Ishikawa (cell line): ENCODE measurements at regions not wholly inside any gene's neighbourhood (a gene's known extent, or its start where the extent isn't known, plus 50 kb on each side); places are given as distances from the start of the nearest gene placed in this dataset.

Source experiments
- CEBPB ChIP-seq: IDR thresholded peaks from 2 replicates; pipeline ENCODE4 v1.6.1; 2012
- CREB1 ChIP-seq: IDR thresholded peaks from 2 replicates; pipeline ENCODE4 v1.6.1; 2012; ENCODE audit warnings: low read depth
- EGR1 ChIP-seq: IDR thresholded peaks from 2 replicates; pipeline ENCODE4 v1.6.1; 2012
- EP300 ChIP-seq: IDR thresholded peaks from 2 replicates; pipeline ENCODE4 v1.6.1; 2012; ENCODE audit warnings: borderline replicate concordance
- FOXM1 ChIP-seq: IDR thresholded peaks from 2 replicates; pipeline ENCODE4 v1.6.1; 2012; ENCODE audit warnings: low read depth, borderline replicate concordance
- NFIC ChIP-seq: IDR thresholded peaks from 2 replicates; pipeline ENCODE4 v1.6.1; 2012
- RAD21 ChIP-seq: IDR thresholded peaks from 2 replicates; pipeline ENCODE4 v1.6.1; 2012; ENCODE audit warnings: low read depth
- TAF1 ChIP-seq: IDR thresholded peaks from 2 replicates; pipeline ENCODE4 v1.6.1; 2012; ENCODE audit warnings: low read depth, mild to moderate bottlenecking
- TCF12 ChIP-seq: IDR thresholded peaks from 2 replicates; pipeline ENCODE4 v1.6.1; 2012; ENCODE audit warnings: low read depth
- TEAD4 ChIP-seq: IDR thresholded peaks from 2 replicates; pipeline ENCODE4 v1.6.1; 2012
- YY1 ChIP-seq: IDR thresholded peaks from 2 replicates; pipeline ENCODE4 v1.6.1; 2012; ENCODE audit warnings: low read depth
- ZBTB7A ChIP-seq: IDR thresholded peaks from 2 replicates; pipeline ENCODE4 v1.6.1; 2012; ENCODE audit warnings: low read depth
- TF ChIP-seq, protein P1 (sequence below): IDR thresholded peaks from 2 replicates; pipeline ENCODE4 v1.6.1; 2012
- TF ChIP-seq, protein P2 (sequence below): IDR thresholded peaks from 2 replicates; pipeline ENCODE4 v1.6.1; 2012
- TF ChIP-seq, protein P3 (sequence below): IDR thresholded peaks from 2 replicates; pipeline ENCODE4 v1.6.1; 2012; ENCODE audit warnings: low read depth, mild to moderate bottlenecking

DNA sequence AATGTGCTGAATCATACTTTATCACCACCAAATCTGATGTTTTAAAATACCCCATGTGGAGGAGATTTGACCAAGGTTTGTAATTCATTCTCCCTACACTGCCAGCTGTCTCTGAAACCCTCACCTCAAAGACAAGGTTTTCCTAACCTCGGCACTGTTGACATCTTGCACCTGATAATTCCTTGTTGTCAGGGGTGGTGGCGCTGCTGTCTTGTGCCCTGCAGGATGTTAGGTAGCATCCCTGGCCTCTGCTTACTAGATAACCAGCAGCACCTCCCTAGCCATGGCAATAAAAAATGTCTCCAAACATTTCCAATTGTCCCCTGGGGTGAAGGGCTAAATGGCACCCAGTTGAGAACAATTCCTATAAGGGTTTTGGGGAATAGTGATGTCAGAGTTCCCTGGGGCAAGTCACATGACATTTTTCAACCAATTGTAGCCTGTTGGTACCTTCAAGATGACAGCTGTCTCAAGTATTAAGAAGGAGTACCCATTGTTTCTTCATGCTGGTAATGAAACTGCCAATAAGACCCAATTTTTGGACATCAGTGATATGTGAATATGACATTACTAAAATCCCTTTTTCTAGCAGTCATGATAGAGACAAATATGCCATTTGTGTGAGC lies 160.6 kb upstream of the PLCXD3 start:
- TF ChIP-seq NFIC (no peak), YY1 (no peak), FOXM1 (no peak), TEAD4 (no peak), EP300 (no peak), TAF1 (no peak), EGR1 (no peak), RAD21 (no peak), CREB1 (no peak), ZBTB7A (no peak), TCF12 (no peak), CEBPB (no peak)
- TF ChIP-seq, protein P1, sequence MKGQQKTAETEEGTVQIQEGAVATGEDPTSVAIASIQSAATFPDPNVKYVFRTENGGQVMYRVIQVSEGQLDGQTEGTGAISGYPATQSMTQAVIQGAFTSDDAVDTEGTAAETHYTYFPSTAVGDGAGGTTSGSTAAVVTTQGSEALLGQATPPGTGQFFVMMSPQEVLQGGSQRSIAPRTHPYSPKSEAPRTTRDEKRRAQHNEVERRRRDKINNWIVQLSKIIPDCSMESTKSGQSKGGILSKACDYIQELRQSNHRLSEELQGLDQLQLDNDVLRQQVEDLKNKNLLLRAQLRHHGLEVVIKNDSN, result no peak
- TF ChIP-seq, protein P2, sequence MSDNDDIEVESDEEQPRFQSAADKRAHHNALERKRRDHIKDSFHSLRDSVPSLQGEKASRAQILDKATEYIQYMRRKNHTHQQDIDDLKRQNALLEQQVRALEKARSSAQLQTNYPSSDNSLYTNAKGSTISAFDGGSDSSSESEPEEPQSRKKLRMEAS, result no peak
- TF ChIP-seq, protein P3, sequence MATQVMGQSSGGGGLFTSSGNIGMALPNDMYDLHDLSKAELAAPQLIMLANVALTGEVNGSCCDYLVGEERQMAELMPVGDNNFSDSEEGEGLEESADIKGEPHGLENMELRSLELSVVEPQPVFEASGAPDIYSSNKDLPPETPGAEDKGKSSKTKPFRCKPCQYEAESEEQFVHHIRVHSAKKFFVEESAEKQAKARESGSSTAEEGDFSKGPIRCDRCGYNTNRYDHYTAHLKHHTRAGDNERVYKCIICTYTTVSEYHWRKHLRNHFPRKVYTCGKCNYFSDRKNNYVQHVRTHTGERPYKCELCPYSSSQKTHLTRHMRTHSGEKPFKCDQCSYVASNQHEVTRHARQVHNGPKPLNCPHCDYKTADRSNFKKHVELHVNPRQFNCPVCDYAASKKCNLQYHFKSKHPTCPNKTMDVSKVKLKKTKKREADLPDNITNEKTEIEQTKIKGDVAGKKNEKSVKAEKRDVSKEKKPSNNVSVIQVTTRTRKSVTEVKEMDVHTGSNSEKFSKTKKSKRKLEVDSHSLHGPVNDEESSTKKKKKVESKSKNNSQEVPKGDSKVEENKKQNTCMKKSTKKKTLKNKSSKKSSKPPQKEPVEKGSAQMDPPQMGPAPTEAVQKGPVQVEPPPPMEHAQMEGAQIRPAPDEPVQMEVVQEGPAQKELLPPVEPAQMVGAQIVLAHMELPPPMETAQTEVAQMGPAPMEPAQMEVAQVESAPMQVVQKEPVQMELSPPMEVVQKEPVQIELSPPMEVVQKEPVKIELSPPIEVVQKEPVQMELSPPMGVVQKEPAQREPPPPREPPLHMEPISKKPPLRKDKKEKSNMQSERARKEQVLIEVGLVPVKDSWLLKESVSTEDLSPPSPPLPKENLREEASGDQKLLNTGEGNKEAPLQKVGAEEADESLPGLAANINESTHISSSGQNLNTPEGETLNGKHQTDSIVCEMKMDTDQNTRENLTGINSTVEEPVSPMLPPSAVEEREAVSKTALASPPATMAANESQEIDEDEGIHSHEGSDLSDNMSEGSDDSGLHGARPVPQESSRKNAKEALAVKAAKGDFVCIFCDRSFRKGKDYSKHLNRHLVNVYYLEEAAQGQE, result no peak

DNA sequence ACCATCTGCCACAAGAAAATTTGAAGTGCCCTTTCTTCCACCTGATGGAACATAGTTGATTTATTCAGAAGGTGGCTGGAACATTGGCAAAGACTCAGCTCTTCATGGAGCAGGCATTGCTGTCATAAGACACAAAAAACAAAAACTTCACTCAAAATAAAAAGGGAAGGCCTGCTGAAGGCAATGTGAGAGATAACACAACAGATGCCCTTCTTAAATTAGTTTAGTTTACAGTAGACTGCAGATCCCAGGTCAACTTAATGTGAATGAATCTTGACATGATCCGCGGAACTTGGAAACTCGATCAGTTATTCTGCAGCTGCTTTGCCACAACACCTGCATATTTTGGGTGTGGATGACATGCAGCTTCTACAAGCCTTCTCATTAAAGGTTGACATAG lies 159.8 kb upstream of the PLCXD3 start:
- TF ChIP-seq CREB1, result no peak

DNA sequence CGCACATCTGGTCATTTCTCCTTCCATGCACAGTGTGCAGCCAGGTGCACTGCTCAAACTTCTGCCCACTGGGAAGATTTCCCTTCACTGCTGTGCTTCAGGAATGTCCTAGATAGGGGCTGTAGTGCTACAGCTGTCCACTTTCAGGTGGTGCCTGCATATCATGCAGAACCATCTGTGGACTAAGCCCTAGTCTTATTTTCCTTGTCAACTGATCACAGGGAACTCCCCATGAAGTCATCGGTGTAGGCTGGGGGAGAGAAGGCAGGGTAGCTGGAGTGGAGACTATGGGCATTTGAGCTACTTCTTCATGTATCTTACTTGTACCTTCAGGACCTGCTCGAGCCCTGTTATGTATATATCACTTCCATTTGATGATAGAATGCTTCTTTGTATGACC lies 150.9 kb upstream of the PLCXD3 start:
- TF ChIP-seq EGR1 (no peak), NFIC (no peak), TEAD4 (no peak), TCF12 (no peak), TAF1 (no peak)

DNA sequence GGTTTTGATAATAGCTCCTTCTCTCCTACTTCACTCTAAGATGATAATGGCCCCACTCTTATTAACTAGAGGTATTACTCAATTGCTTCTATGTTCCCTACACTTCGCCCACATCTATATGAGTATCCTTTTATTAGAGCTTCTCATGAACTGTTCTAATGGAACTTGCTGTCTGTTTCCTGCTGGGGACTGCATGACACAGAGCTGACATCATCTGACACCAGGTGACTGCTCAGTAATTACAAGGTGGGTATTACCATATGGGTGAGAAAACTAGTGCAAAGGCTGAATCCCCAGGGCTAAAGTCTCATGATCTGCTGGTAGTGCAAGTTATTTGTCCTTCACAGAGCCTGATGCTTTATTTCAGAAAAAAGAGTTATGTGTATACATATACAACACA lies 146.2 kb upstream of the PLCXD3 start:
- TF ChIP-seq CREB1, result no peak
- TF ChIP-seq, protein P2, result no peak

DNA sequence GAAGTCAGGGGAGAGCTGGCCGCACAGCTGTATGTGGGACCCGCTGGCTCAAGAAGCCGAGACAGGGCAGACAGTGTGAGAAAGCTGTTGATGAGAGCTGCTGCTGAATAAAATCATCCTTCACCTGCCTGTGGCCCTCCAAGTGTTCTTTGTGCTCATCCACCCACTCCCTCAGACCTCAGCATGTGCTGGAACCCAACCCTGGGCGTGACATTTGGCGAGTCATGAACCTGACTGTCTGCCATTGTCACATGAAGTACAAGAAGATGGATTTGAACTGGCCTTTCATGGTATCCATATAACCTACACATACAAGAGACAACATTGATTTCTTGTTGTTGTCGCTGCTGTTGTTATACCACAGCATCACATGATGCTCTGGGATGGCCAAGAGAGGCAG lies 139.7 kb upstream of the PLCXD3 start:
- TF ChIP-seq NFIC (no peak), TAF1 (no peak), RAD21 (no peak), CREB1 (no peak), YY1 (no peak), EP300 (no peak), TCF12 (no peak), CEBPB (no peak), ZBTB7A (no peak), TEAD4 (no peak)
- TF ChIP-seq, protein P1, result no peak
- TF ChIP-seq, protein P3, result no peak
- TF ChIP-seq, protein P2, result no peak

DNA sequence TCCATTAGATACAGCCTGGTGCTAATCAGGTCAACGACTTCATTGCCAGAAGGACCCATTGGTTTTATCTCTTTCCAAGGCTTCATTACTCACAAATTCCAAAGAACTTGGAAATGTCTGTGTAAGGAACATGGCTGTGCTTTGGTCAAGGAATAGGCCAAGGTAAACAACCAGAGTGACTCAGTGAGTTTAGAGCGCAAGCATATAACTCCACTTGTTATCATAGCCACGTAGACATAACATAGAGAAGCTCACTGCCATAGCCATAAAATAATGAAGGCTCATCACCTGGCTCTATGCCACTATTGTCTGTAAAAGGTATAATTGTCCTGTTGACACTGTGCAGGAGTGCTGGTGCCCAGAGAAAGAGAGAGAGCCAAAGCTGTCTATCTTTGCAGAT lies 139.3 kb upstream of the PLCXD3 start:
- TF ChIP-seq, protein P2, result no peak
- TF ChIP-seq NFIC (no peak), ZBTB7A (no peak), FOXM1 (no peak), CEBPB (no peak), EGR1 (no peak)
- TF ChIP-seq, protein P3, result no peak
- TF ChIP-seq, protein P1, result no peak
